HCT116 (cell line): ENCODE measurements at regions not wholly inside any gene's neighbourhood (a gene's known extent, or its start where the extent isn't known, plus 50 kb on each side); places are given as distances from the start of the nearest gene placed in this dataset.

Experiments used
- CEBPB ChIP-seq: IDR thresholded peaks from 2 replicates; pipeline ENCODE4 v1.6.1; 2012; ENCODE audit warnings: low read depth
- EZH2 ChIP-seq: fragments of 200-600 bp; sonication (generic); IDR thresholded peaks from 2 replicates; pipeline ENCODE4 v1.6.1; 2017; ENCODE audit warnings: antibody characterized with exemption, mixed run types
- EZH2phosphoT487 ChIP-seq: fragments of 200-600 bp; IDR thresholded peaks from 2 replicates; pipeline ENCODE4 v1.6.1; 2018; ENCODE audit warnings: antibody characterized with exemption, borderline replicate concordance
- FOSL1 ChIP-seq: IDR thresholded peaks from 2 replicates; pipeline ENCODE4 v1.6.1; 2012; ENCODE audit warnings: low read depth
- JUND ChIP-seq: IDR thresholded peaks from 2 replicates; pipeline ENCODE4 v1.6.1; 2012
- POLR2A ChIP-seq: IDR thresholded peaks from 2 replicates; pipeline ENCODE4 v1.7.0; 2011; ENCODE audit warnings: borderline replicate concordance; ENCODE audit not compliant: insufficient read depth, insufficient read length; ENCODE audit errors: extremely low read depth
- POLR2AphosphoS5 ChIP-seq: IDR thresholded peaks from 2 replicates; pipeline ENCODE4 v1.6.1; 2011; ENCODE audit warnings: mild to moderate bottlenecking, low read depth, low read length, moderate library complexity
- RAD21 ChIP-seq: IDR thresholded peaks from 2 replicates; pipeline ENCODE4 v1.6.1; 2012; ENCODE audit warnings: low read depth, mild to moderate bottlenecking
- SP1 ChIP-seq: IDR thresholded peaks from 2 replicates; pipeline ENCODE4 v1.6.1; 2012; ENCODE audit warnings: low read depth
- ZNF274 ChIP-seq: fragments of 200-500 bp; sonication (Bioruptor generic); IDR thresholded peaks from 2 replicates; pipeline ENCODE4 v1.6.1; 2014; ENCODE audit warnings: mild to moderate bottlenecking, low read depth, low read length, inconsistent platforms
- TF ChIP-seq, protein P1 (sequence below), 3 experiments: fragments of 200-600 bp in 1 of 3; sonication (generic) in 1 of 3; IDR thresholded peaks in 2 of 3; conservative IDR thresholded peaks in 1 of 3; 2 replicates each; pipeline ENCODE4 v1.5.1; 2012 to 2017; ENCODE audit warnings: low read depth in 2 of 3, low read length in 2 of 3, antibody characterized with exemption in 1 of 3, borderline replicate concordance in 1 of 3, control low read depth in 1 of 3, mild to moderate bottlenecking in 1 of 3, mixed read lengths in 1 of 3, mixed run types in 1 of 3, moderate library complexity in 1 of 3; ENCODE audit not compliant: insufficient read depth in 1 of 3
- TF ChIP-seq, protein P2 (sequence below): IDR thresholded peaks from 2 replicates; pipeline ENCODE4 v1.6.1; 2011; ENCODE audit warnings: mild to moderate bottlenecking, low read length, moderate library complexity; ENCODE audit not compliant: insufficient replicate concordance; ENCODE audit errors: extremely low read depth

- TF ChIP-seq EZH2 (no peak), POLR2A (no peak), RAD21 (no peak), FOSL1 (no peak), EZH2phosphoT487 (no peak), JUND (no peak), CEBPB (no peak), ZNF274 (no peak), POLR2AphosphoS5 (no peak), SP1 (no peak)
- TF ChIP-seq, protein P1, sequence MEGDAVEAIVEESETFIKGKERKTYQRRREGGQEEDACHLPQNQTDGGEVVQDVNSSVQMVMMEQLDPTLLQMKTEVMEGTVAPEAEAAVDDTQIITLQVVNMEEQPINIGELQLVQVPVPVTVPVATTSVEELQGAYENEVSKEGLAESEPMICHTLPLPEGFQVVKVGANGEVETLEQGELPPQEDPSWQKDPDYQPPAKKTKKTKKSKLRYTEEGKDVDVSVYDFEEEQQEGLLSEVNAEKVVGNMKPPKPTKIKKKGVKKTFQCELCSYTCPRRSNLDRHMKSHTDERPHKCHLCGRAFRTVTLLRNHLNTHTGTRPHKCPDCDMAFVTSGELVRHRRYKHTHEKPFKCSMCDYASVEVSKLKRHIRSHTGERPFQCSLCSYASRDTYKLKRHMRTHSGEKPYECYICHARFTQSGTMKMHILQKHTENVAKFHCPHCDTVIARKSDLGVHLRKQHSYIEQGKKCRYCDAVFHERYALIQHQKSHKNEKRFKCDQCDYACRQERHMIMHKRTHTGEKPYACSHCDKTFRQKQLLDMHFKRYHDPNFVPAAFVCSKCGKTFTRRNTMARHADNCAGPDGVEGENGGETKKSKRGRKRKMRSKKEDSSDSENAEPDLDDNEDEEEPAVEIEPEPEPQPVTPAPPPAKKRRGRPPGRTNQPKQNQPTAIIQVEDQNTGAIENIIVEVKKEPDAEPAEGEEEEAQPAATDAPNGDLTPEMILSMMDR (IDR thresholded peaks at IDR 0.05 in 2 of 3, conservative IDR thresholded peaks at IDR 0.05 in 1 of 3; ENCODE audit: borderline replicate concordance in 1 of 3, insufficient read depth in 1 of 3, low read depth in 2 of 3, low read length in 2 of 3): no peak
- TF ChIP-seq, protein P2, sequence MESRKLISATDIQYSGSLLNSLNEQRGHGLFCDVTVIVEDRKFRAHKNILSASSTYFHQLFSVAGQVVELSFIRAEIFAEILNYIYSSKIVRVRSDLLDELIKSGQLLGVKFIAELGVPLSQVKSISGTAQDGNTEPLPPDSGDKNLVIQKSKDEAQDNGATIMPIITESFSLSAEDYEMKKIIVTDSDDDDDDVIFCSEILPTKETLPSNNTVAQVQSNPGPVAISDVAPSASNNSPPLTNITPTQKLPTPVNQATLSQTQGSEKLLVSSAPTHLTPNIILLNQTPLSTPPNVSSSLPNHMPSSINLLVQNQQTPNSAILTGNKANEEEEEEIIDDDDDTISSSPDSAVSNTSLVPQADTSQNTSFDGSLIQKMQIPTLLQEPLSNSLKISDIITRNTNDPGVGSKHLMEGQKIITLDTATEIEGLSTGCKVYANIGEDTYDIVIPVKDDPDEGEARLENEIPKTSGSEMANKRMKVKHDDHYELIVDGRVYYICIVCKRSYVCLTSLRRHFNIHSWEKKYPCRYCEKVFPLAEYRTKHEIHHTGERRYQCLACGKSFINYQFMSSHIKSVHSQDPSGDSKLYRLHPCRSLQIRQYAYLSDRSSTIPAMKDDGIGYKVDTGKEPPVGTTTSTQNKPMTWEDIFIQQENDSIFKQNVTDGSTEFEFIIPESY: no peak
Observed at GRCh38 chr12:70091021-70091521, 152.2 kb upstream of the CNOT2 start.
